Effector CD4-positive, alpha-beta T cell (primary cell): ENCODE measurements at regions not wholly inside any gene's neighbourhood (a gene's known extent, or its start where the extent isn't known, plus 50 kb on each side); places are given as distances from the start of the nearest gene placed in this dataset.

Experiments used
- DNase-seq: peaks from one replicate; pipeline ENCODE4 v3.0.0-alpha.2; 2020

DNA sequence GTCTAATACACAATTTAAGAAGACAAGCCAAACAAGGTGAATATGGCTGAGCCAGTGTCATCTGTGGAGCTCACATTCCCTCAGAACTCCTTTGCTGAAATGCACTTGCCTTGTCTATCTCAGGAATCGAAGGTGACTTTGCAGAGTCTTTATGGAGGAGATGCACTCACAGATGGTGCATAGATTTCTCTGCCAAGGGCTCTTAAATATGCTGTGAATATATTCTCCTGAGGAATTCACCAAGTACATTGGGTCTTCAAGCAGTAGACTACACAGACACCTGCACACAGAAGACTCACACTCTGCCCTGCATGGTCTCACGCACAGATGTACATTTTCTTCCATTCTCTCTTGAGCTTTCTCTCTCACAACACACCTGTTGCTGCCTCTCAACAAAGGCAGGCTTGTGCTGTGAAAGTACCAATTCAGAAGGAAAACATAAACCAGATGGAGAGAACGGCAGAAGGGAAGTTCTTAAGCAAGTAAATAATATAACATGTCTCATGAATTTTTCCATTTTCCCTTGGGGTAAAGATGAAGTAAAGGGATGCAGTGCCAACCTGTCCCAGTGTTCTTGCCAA is 174.7 kb downstream of the DLEU7 start:
- no peak for DNase-seq

DNA sequence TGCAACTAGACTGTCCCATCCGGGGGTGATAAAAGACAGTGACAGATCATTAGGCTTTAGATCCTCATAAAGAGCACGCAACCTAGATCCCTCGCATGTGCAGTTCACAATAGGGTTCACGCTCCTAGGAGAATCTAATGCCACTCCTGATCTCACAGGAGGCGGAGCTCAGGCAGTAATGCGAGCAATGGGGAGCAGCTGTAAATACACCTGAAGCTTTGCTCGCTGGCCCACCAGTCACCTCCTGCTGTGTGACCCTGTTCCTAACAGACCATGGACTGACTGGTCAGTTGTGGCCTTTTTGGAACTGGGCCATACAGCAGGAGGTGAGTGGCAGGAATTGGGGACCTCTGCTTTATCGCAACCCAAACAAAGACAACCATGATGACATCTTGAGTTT is 173.2 kb downstream of the DLEU7 start:
- DNase-seq, result no peak

DNA sequence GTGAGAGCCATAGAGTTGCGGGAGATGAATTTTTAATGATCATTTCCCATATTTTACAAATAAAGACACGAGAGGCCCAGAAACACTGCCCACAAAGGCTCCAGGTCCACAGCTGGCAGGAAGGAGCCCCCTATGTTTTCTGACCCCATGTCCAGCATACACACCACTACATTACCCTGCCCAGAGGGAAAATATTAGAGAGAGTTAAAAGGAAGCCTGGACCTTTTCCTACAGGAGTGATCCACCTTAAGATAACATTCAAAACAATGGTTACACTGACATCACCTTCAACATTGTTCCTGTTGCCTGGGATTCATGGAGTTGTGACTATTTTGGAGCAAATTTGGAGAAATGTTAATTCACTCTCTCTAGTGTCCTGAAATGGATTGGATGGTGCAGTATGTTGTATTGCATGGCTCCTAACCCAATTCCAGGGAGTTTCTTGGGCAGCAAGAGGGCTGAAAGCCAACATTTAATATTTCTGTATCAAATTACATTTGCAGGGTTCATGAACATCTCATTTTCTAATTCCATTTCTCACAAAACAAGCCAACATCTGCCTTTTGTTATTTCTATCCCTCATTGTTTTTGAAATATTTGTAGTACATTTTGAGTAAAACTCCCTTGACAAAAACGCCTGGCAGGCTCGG is 172.5 kb downstream of the DLEU7 start:
- DNase-seq, result no peak

DNA sequence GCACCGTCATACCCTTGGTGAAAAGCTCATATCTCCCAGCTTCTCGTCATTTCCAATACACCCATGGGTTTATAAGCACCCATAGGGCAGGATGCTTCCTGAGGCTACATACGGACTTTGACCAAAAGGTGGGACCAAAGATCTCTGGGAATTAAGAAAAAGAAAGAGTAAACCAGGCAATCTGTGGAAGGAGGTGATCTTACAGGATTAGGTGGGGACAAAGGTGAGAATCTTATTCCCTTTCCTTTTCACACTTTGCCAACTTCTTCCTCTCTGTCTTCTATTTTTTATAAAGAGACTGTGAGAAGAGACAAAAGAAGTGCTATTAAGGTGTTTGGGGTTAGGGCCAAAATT is 172.0 kb downstream of the DLEU7 start:
- DNase-seq, result no peak

DNA sequence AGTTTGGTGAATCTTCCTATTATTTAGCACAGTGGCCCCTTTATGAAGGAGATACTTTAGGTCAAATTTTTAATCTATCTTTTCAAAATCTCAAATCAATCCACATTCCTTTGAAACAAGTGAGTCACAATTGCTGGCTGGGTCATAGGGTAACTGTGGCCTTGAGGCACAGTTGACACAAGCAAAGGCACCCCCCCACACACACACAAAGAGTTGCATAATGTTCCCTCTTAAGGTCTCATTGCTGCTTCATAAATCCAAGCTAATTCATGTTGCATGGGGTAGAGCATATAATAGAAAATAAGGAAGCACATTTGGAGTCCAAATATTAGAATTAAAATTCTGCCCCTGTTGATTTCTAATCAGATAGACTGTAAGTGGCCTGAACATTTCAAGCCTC is 171.5 kb downstream of the DLEU7 start:
- no peak for DNase-seq

DNA sequence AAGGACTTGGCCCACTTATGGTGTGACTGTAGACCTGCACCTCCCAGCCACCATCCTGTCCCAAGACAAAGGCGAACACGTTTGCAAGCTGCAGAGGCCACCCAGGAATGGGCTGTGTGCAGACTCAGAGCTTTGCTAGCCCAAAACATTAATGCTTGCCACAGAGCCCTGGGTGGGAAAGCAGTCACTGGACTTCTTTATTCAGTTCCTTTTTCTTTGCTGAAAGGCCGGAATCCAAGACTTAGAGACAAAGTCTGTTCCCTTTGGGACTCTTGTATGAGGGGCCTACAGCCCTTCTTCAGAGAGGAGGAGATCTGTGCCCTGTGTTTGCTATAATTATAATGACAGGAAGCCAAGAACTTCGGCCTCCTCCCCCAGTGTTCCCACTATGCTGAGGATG is 167.8 kb downstream of the DLEU7 start:
- no peak for DNase-seq

DNA sequence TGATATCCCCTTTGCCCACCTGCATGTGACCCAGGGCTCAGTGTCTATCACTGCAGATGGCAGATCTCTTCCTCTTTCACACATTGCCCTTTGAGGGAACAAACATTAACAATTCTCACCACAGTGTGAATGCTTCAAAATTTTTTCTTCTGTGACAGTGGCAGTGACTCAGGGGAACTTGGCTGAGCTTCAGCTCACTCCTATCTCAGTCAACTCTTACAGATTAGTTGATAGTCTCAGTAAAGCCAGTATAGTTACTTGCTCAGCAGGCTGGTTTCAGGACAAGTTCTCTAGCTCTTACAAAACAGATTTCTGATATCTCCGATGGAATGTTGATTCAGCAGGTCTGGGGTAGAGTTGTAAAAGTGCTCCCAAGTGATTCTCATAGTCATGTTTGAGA is 166.9 kb downstream of the DLEU7 start:
- no peak for DNase-seq

DNA sequence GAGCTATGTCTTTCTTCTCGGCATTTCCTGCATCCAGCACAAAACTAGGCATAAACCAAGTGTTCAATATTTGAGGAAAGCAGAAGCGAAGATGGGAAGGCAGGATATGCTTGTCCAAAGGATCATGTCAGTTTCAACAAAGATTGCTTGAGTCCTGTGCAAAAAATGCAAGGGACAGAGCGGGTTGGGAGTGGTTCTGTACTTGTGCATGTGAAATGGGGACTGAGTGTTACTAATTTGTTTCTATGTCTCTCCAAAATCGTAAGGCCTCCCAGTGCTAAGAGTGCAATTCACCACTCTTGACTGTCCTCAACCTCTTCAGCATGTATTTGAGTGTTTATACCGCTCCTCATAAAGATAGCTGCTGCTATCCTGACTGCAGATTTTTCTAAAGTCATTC is 166.2 kb downstream of the DLEU7 start:
- DNase-seq, result no peak

DNA sequence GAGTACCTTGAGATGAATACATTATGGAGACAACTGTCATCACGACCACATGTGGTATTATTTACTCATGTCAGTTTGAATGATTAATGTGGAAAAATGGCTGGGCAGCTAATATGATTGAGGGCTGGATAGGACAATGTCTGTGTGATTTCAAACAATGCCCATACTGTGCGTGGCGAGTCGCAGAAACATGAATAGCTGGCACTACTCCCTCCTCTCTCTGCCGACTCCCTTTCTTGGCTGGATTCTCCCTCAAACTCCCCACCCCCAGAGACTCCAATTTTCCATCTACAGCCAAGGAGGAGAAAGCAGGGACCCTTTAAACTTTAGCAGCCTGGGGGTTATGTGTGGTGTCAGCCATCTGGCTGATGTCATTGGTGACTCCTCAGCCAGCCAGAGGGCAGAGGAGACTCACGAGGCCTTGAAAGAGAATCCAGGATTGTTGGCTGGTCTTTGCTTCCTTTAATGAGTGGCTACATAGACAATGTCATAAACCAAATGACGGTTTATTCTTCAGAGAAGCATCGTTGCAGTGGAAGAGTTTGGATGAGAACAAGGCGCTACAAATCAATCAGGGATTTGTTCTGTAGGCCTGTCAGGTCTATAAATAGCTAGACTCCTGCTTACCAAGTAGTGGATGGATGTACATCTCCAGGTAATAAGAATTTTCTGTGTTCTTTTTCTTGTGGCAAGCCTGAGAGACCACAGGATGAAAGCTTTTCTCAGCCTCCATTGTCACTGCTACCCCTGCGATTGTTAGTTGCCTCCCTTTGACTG is 165.6 kb downstream of the DLEU7 start:
- DNase-seq, result no peak

DNA sequence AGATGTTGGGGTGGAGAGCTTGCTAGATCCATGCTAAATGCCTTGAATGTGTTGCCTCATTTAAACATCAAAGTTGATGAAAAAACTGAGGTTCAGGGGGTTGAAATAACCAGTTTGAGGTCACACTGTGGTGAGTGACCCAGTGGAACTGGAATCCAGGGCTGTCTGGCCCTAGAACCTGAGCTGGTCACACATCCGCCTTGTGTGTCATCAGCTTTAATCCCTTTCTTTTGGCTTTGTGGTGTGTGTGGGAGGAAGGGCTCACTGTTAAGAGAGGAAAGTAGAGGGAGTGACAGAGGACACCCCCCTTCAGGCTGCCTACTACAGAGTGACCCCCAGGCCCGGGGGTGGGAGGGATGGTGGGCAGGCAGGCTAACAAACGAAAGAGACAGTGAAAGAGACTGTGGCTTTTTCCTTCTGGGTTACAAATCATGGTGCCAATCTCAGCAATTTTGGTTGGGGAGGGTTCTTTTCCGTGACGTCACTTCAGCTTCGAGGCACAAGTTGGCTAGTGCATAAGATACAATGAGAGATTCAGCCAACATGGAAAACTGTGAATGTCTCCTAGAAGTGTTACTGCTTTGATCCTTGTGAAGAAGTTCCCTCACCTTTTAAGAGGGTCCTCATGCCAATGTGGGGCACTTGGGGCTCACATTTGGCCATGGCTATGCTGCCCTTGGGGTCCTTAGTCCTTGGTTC is 164.9 kb downstream of the DLEU7 start:
- DNase-seq, result no peak

DNA sequence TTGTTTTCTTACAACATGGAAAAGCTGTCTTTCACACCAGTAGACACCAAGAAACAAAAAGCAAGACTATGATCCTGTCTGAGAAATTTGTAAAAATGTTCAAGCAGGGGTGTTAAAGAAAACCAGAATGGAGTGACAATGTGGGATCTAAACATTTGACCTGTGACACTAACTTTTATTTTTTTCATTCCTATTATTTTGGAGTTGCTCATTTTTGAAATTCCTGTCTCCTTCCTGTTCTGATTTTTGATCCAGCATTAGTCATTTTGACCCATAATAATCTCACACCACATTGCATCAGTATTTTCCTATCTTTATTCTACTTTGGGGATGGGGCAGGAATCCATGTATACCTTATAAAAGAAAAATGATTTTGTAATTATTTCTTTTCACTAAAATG is 164.2 kb downstream of the DLEU7 start:
- DNase-seq, result no peak

DNA sequence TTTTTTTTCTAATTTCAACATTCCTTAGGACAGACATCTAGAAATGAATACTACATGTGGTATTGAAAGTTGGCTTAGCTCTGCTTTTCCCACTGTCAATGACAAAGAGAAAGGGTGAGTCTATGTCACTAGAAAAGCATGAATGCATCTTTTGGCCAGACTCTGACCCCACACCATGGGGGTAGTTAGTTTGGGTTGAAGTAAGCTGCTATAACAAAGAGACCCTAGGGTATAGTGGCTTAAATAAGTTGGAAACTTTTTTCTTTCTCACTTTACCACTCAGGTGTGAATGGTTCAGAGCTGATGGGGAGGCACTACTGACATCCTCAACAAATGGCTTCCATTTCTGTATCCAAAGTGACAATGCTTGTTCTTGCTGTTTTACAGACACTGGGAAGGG is 161.5 kb downstream of the DLEU7 start:
- DNase-seq, result no peak

DNA sequence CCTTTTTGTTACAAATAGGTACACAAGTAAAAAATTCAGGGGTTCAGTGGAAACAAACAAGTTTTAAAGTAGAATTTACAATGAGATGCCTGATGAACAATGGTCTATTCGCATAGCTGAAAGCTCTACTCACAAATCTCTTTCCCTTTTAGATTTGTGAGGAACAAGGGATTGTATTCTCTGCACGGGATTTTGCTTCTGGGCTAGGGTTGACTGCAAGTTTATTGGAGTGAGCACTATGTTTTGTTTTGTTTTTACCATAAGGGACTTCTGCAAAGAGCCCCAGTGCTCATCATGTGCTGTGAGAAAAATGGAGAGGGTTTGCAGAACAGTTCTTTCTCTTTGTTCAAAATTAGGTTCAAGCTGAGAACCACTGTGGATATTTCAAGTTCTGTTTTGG is 160.5 kb downstream of the DLEU7 start:
- DNase-seq, result no peak

DNA sequence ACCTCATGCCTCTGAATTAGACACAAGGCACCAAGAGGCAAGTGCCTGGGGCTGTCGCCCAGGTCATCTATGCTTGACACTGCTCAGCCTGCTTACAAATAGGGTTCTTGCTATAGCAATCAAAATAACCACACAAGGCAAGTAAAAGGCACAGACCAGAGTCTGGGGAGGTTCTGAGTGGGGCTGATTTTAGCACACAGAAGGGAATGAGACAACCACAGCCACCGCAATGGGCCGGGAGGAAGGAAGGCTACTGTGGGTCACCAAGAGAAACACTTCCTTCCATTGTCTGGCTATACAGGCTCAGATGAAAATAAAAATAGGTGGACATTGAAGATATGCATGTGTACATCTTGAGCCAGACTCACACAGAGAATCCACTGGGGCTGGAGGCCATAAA is 159.1 kb downstream of the DLEU7 start:
- no peak for DNase-seq

DNA sequence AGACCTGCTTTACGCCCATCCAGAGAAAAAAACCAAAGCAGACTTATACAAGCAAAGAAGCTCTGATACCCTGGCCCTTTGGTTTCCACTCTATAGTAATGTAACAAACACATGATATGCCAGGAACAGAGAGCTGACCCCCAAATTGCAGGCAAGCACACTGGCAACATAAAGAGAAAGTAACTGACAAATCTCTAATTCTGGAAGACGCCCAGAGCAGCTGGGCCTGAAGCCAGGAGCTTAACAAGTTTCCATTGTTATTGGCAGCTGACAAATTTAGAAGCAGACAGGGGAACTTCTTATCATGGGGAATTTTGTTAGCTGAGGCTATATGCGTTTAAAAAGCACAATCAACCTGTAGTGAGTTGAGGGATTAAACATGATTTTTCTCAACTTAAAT is 158.0 kb downstream of the DLEU7 start:
- no peak for DNase-seq

DNA sequence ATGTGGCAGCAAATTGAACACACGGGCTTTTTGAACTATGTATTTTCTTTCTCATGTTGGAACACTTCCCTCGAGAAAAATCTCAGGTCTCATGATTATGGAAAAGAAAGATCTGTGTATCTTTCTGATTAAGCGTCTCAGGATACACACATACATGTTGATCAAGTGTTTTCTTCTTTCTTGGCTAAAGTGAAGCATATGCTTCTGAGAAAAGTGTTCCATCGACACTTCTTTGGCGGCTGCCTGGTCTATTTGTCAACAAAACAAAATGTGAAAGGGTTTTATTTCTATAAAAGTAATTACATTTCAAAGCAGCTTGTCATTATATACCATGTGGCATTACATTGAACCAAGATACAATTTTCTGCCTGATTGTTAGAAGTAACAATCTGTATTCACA is 157.5 kb downstream of the DLEU7 start:
- no peak for DNase-seq

DNA sequence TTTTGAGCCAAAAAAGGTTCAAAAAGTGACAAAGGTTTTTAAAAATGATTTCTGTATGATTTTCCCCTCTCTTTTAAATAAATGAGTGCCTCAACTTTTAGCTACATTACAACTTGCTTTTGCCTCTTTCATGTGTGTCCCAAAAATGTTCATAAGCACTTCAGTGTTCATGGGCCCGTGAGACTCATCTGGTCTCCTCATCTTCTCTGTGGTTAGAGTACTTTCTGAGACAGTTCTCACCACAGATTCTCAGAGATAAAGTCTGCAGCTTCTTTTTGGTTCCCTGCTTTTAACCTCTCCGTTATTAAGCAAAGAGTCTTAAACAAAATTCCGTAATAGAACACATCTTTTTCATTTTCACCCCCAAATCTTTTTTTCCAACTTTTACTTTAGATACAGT is 156.9 kb downstream of the DLEU7 start:
- DNase-seq, result no peak

DNA sequence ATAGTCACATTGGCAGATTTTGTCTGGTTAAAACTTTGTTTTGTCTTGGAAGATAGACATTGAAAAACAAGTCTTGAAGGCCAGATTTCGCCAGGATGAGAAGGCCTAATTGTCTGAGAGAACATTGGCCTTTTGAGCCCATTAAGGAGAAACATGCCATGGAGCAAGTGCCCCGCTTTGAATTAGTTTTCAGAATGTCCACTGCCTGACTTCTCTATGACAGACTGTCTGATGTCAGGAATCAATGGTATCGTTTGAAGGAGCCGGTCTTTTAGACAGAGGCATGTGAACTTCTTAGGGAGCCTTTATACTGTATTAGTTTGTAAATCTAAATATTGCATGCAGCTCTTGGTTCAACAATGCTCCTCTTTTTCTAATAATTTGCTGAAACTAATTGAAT is 155.9 kb downstream of the DLEU7 start:
- no peak for DNase-seq

DNA sequence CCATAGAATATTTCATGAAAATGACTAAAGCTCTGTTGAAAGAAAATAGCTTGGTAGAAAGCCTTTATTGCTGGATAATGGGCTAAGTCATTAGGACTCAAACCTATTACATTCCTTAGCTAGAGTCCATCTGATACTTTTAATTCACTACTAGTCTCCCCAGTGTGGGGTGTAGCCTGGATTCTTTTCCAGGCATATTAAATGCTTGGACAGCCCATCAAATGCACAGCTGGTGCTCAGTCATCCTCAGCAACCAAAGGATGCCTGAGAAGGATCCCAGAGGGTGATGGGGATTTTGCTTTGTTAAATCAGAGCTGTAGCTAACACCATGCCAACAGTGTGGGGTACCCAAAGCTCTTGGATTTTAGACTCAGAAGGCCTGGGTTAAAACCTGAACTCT is 153.5 kb downstream of the DLEU7 start:
- DNase-seq, result no peak

DNA sequence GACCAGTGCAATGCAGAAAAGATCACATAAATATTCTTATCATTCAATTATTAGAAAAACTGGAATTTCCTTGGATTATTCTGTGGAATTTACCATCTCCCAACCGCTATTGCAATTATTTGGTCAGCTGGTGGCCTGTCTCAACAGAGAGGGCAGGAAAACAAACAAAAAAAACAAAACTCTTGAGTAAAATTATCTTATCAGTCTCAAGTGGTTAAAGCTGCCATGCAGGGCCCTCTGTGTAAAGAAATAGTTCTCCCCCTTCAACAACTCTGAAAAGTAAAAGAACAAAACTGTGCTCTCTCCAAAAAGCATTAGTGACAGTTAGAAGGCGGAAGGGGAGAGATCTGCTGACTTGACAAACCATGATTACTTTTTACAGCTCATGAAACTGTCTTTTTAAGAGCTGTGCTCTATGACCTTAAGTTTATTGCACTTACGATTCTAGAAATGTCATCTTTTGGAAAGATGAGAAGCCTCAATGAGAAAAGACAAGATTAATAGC is 152.3 kb downstream of the DLEU7 start:
- DNase-seq, result no peak

DNA sequence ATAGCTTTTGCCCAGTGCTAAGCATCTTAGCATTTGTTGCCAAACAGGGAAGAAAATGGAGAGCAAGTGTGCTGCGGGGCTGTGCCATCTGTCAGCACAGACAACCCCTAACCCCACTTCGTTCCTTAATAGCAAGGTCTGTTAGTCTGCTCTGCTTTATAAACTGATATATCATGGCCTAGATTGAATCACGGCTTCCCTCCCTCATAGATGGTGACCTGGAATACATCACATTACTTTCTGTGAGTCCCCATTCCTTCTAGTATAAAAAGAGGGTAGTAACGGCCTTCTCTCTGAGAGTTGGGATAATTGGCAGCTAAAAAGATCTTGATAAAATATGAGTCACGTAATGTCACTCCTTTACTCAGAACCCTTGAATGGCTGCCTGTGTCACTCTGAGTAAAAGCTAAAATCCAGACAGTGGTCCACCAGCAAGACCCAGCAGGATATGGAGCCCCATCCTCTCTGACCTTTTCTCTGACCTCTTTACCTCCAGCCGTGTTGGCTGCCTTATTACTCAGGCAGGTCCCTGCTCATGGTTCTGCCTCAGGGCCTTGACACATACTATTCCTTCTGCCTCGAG is 151.7 kb downstream of the DLEU7 start:
- no peak for DNase-seq

DNA sequence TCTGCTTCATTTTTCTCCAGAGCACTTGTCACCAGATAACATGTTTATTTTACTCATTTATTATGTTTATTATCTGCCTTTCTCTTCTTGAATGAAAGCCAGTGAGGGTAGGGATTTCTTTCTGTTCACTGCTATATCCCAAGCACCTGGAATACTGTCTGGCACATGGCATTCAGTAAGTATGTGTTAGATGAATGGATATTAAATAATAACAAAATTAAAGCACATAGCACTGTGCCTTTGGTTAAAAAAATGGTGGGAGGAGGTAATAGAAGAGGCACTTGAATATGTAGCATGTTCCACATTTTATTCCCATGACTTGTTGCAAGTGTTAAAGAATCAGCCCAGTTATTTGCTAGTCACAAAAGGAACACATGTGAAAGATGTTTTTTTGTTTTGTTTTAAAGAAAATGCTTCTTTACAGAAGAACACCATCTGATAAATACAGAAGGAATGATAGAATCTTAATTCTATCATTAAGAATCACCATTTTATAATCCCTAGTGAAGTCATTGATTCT is 151.0 kb downstream of the DLEU7 start:
- no peak for DNase-seq

DNA sequence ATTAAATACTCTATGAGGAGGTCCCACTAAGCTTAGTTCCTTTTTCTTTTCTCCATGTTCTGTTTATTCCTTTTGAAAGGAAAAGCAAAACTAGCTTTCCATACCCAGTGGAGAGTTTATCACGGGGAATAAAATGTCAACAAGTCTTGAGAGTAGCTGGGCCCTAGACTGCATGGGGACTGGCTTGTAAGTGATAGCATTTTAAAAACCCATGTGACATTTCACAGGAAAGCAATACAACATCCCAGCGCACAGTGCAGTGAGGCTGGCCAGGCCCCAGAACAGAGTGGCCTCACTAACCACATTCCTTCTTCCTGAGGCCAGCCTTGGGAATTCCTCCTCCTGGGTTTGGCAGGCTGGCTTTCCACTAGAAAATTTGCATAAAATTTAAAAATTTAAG is 149.8 kb downstream of the DLEU7 start:
- DNase-seq, result no peak
